ENCODE measurements at regions not wholly inside any gene's neighbourhood (a gene's known extent, or its start where the extent isn't known, plus 50 kb on each side); places are given as distances from the start of the nearest gene placed in this dataset.
"Not testable (repeated sequence)": the region's sequence is repeated elsewhere in the genome, so short reads cannot be mapped to it uniquely, and the experiment has no call there.

- Mint-ChIP-seq H3K27ac (ENCODE audit: unreplicated experiment) (no peak overlapping the region), H3K27me3 (ENCODE audit: unreplicated experiment) (peaks cover 7% of the 10 kb centered on the region), H3K36me3 (ENCODE audit: low read depth, unreplicated experiment) (no peaks in the 10 kb centered on the region), H3K9me3 (ENCODE audit: unreplicated experiment) (no peaks in the 10 kb centered on the region), H3K4me3 (ENCODE audit: unreplicated experiment) (peak overlapping the region; percentile 45), H3K4me1 (ENCODE audit: unreplicated experiment) (peaks cover 48% of the 10 kb centered on the region)
- no peak for TF ChIP-seq CTCF (IDR thresholded peaks at IDR 0.05; ENCODE audit: unreplicated experiment)
- DNase-seq (ENCODE audit: low spot score), result no peak
These were observed 156.9 kb upstream of the NBPF11 start for GRCh38 chr1:148308832-148309458.

- no peaks in the 10 kb centered on the region for H3K9me3 Mint-ChIP-seq (ENCODE audit: unreplicated experiment)
- no peaks in the 10 kb centered on the region for H3K36me3 Mint-ChIP-seq (ENCODE audit: low read depth, unreplicated experiment)
- H3K27ac Mint-ChIP-seq (ENCODE audit: unreplicated experiment), result no peak overlapping the region
- peaks cover 51% of the 10 kb centered on the region for H3K4me1 Mint-ChIP-seq (ENCODE audit: unreplicated experiment)
- TF ChIP-seq CTCF (IDR thresholded peaks at IDR 0.05; ENCODE audit: unreplicated experiment), result no peak
- H3K4me3 Mint-ChIP-seq (ENCODE audit: unreplicated experiment), result no peak overlapping the region
- no peak for DNase-seq (ENCODE audit: low spot score)
- peaks cover 10% of the 10 kb centered on the region for H3K27me3 Mint-ChIP-seq (ENCODE audit: unreplicated experiment)
These were observed 155.6 kb upstream of the NBPF11 start for GRCh38 chr1:148307583-148308185.

GRCh38 chr1:148304935-148305334 lies 152.9 kb upstream of the NBPF11 start:
- H3K4me1 Mint-ChIP-seq (ENCODE audit: unreplicated experiment), result peaks cover 38% of the 10 kb centered on the region
- not testable (repeated sequence) for H3K9me3 Mint-ChIP-seq (ENCODE audit: unreplicated experiment); H3K36me3 Mint-ChIP-seq (ENCODE audit: low read depth, unreplicated experiment); H3K4me3 Mint-ChIP-seq (ENCODE audit: unreplicated experiment); H3K27me3 Mint-ChIP-seq (ENCODE audit: unreplicated experiment); DNase-seq (ENCODE audit: low spot score); H3K27ac Mint-ChIP-seq (ENCODE audit: unreplicated experiment)

- not testable (repeated sequence) for H3K36me3 Mint-ChIP-seq (ENCODE audit: low read depth, unreplicated experiment); H3K4me3 Mint-ChIP-seq (ENCODE audit: unreplicated experiment); H3K27me3 Mint-ChIP-seq (ENCODE audit: unreplicated experiment); H3K9me3 Mint-ChIP-seq (ENCODE audit: unreplicated experiment); H3K27ac Mint-ChIP-seq (ENCODE audit: unreplicated experiment)
- H3K4me1 Mint-ChIP-seq (ENCODE audit: unreplicated experiment), result peaks cover 32% of the 10 kb centered on the region
- peak; percentile 56 for DNase-seq (ENCODE audit: low spot score)
These were observed 150.7 kb upstream of the NBPF11 start for GRCh38 chr1:148302586-148303364.

GRCh38 chr1:148297852-148298251 lies 145.8 kb upstream of the NBPF11 start:
- H3K27ac Mint-ChIP-seq (ENCODE audit: unreplicated experiment); H3K9me3 Mint-ChIP-seq (ENCODE audit: unreplicated experiment); H3K27me3 Mint-ChIP-seq (ENCODE audit: unreplicated experiment); H3K4me1 Mint-ChIP-seq (ENCODE audit: unreplicated experiment); H3K4me3 Mint-ChIP-seq (ENCODE audit: unreplicated experiment); DNase-seq (ENCODE audit: low spot score); H3K36me3 Mint-ChIP-seq (ENCODE audit: low read depth, unreplicated experiment): not testable (repeated sequence)

GRCh38 chr1:148296511-148296910 lies 144.4 kb upstream of the NBPF11 start:
- no peak for DNase-seq (ENCODE audit: low spot score)
- no peak for TF ChIP-seq CTCF (IDR thresholded peaks at IDR 0.05; ENCODE audit: unreplicated experiment)
- no peaks in the 10 kb centered on the region for H3K9me3 Mint-ChIP-seq (ENCODE audit: unreplicated experiment)
- no peaks in the 10 kb centered on the region for H3K4me1 Mint-ChIP-seq (ENCODE audit: unreplicated experiment)
- peaks cover 6% of the 10 kb centered on the region for H3K27me3 Mint-ChIP-seq (ENCODE audit: unreplicated experiment)
- no peak overlapping the region for H3K4me3 Mint-ChIP-seq (ENCODE audit: unreplicated experiment)
- no peak overlapping the region for H3K27ac Mint-ChIP-seq (ENCODE audit: unreplicated experiment)
- H3K36me3 Mint-ChIP-seq (ENCODE audit: low read depth, unreplicated experiment), result peaks cover 4% of the 10 kb centered on the region
